NB4 (cell line): ENCODE measurements at regions not wholly inside any gene's neighbourhood (a gene's known extent, or its start where the extent isn't known, plus 50 kb on each side); places are given as distances from the start of the nearest gene placed in this dataset.

Experiments used
- DNase-seq: peaks from one replicate; pipeline ENCODE4 v3.0.0; 2010; ENCODE audit warnings: low read depth
- H3K4me3 ChIP-seq: one replicate; pipeline ENCODE4 v1.5.1; 2011; ENCODE audit warnings: mild to moderate bottlenecking, low read depth, low read length, moderate library complexity
- CTCF ChIP-seq: IDR thresholded peaks from one replicate; pipeline ENCODE4 v1.5.1; 2012; ENCODE audit warnings: low read depth, low read length
- MAX ChIP-seq: IDR thresholded peaks from 2 replicates; pipeline ENCODE4 v1.6.1; 2011; ENCODE audit warnings: low read depth, low read length
- MYC ChIP-seq: IDR thresholded peaks from 2 replicates; pipeline ENCODE4 v1.6.1; 2011; ENCODE audit warnings: low read depth, low read length
- POLR2A ChIP-seq: IDR thresholded peaks from 2 replicates; pipeline ENCODE4 v1.6.1; 2011; ENCODE audit warnings: mild to moderate bottlenecking; ENCODE audit not compliant: insufficient read length; ENCODE audit errors: extremely low read depth

GRCh38 chr6:14263881-14264424, 146.4 kb downstream of the CD83 start:
- no peak for TF ChIP-seq POLR2A
- no peak for TF ChIP-seq MYC
- TF ChIP-seq MAX: no peak
- TF ChIP-seq CTCF: no peak
- H3K4me3 ChIP-seq: no peak overlapping the region

GRCh38 chr6:14265049-14266021, 147.8 kb downstream of the CD83 start:
- no peak for TF ChIP-seq MYC
- no peak for TF ChIP-seq POLR2A
- TF ChIP-seq MAX: no peak
- no peak for TF ChIP-seq CTCF
- peak; percentile 18 for DNase-seq

More at GRCh38 chr6:14263881-14264424, 146.4 kb downstream of the CD83 start:
- no peak for DNase-seq

GRCh38 chr6:14266266-14266665, 148.7 kb downstream of the CD83 start:
- DNase-seq: no peak
- H3K4me3 ChIP-seq: no peak overlapping the region
- no peak for TF ChIP-seq POLR2A

More at GRCh38 chr6:14265049-14266021, 147.8 kb downstream of the CD83 start:
- no peak overlapping the region for H3K4me3 ChIP-seq

- no peak overlapping the region for H3K4me3 ChIP-seq
- no peak for DNase-seq
- no peak for TF ChIP-seq MAX
- TF ChIP-seq MYC: no peak
- TF ChIP-seq CTCF: no peak
- TF ChIP-seq POLR2A: no peak
Measured at GRCh38 chr6:14267885-14268660, 150.5 kb downstream of the CD83 start.

GRCh38 chr6:14269436-14269835, 151.9 kb downstream of the CD83 start:
- TF ChIP-seq CTCF: no peak
- TF ChIP-seq MAX: no peak
- no peak for TF ChIP-seq MYC
- TF ChIP-seq POLR2A: no peak
- DNase-seq: no peak
- no peak overlapping the region for H3K4me3 ChIP-seq
